ENCODE measurements at regions not wholly inside any gene's neighbourhood (a gene's known extent, or its start where the extent isn't known, plus 50 kb on each side); places are given as distances from the start of the nearest gene placed in this dataset.

DNA sequence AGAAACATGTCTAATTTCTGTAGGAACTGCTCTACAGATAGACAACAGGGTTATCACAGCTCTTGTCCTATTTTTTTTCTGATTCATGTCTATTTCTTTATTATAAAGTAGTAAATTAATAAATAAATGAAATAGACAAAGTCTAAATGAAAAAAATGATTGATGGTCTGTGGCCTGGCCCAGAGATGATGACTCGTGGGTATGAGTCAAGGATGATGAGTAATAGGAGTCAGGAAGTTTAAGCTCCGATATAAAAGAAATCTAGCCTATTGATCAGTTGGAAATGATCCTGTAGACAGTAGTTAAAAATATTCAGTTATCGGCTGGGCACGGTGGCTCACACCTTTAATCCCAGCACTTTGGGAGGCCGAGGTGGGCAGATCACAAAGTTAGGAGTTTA, 90.6 kb upstream of the RTL1 start:
- Histone ChIP-seq H2BK120ac (ENCODE audit: low read depth, low read length) (no peak overlapping the region), H2BK15ac (ENCODE audit: low read depth, low read length) (no peak overlapping the region), H3K4me1 (ENCODE audit: control insufficient read depth, insufficient read depth, low read length) (peaks cover 2% of the 10 kb centered on the region; the same call in 1 of the 2 replicates), H3K4me3 (ENCODE audit: insufficient read depth, low read depth, low read length) (no peak overlapping the region), H3K4ac (ENCODE audit: low read depth, low read length) (no peak overlapping the region), H3K27ac (ENCODE audit: insufficient read depth, low read length) (no peak overlapping the region), H4K5ac (ENCODE audit: low read depth, low read length) (no peak overlapping the region), H2AK5ac (ENCODE audit: low read depth, low read length) (no peak overlapping the region), H2AFZ (replicated peaks; ENCODE audit: low read length, poor library complexity) (no peak overlapping the region), H3K56ac (ENCODE audit: extremely low read depth, insufficient read depth, low read length) (no peak overlapping the region), H3K23ac (ENCODE audit: low read depth, low read length) (no peak overlapping the region), H3K9ac (ENCODE audit: low read depth, low read length) (no peak overlapping the region), H3K14ac (replicated peaks; ENCODE audit: low read depth, low read length) (0 out of 2 replicates have a peak overlapping the region, but pooled peaks have one; percentile 29), H3K79me1 (ENCODE audit: low read depth in 1 of 2, low read length in 2 of 2) (peaks cover 0 to 13% of the 10 kb centered on the region in 2 experiments; a peak in 2 of 4 replicates), H3K4me2 (ENCODE audit: low read depth, low read length) (no peak overlapping the region), H4K20me1 (ENCODE audit: insufficient read depth, low read length) (peaks cover 11% of the 10 kb centered on the region; the same call in 1 of the 2 replicates), H4K91ac (ENCODE audit: insufficient read depth, low read depth, low read length) (no peak overlapping the region), H2AK9ac (replicated peaks; ENCODE audit: low read depth, low read length, poor library complexity) (no peak overlapping the region), H2BK5ac (ENCODE audit: low read depth, low read length, poor library complexity, severe bottlenecking) (no peak overlapping the region), H3K9me3 (ENCODE audit: control insufficient read depth, insufficient read depth, low read length) (no peaks in the 10 kb centered on the region), H4K8ac (ENCODE audit: low read depth in 2 of 2, low read length in 2 of 2) (no peak overlapping the region), H3K27me3 (ENCODE audit: control insufficient read depth, insufficient read depth, low read length) (no peaks in the 10 kb centered on the region), H2BK20ac (ENCODE audit: low read depth, low read length) (no peak overlapping the region), H3K18ac (ENCODE audit: low read depth, low read length) (no peak overlapping the region), H3K9me1 (ENCODE audit: insufficient read depth, low read length) (0 out of 2 replicates have a peak, but pooled peaks cover 3% of the 10 kb centered on the region), H3K36me3 (ENCODE audit: control insufficient read depth, insufficient read depth, low read length) (peaks cover 11% of the 10 kb centered on the region)
- CTCF ChIA-PET = interaction anchor here (1.2 kb wide), 1 partner anchor 12 kb away, joined by 3 read pairs; no protein-coding TSS in a partner anchor
- TF ChIP-seq, protein P1, sequence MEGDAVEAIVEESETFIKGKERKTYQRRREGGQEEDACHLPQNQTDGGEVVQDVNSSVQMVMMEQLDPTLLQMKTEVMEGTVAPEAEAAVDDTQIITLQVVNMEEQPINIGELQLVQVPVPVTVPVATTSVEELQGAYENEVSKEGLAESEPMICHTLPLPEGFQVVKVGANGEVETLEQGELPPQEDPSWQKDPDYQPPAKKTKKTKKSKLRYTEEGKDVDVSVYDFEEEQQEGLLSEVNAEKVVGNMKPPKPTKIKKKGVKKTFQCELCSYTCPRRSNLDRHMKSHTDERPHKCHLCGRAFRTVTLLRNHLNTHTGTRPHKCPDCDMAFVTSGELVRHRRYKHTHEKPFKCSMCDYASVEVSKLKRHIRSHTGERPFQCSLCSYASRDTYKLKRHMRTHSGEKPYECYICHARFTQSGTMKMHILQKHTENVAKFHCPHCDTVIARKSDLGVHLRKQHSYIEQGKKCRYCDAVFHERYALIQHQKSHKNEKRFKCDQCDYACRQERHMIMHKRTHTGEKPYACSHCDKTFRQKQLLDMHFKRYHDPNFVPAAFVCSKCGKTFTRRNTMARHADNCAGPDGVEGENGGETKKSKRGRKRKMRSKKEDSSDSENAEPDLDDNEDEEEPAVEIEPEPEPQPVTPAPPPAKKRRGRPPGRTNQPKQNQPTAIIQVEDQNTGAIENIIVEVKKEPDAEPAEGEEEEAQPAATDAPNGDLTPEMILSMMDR (conservative IDR thresholded peaks at IDR 0.05; ENCODE audit: low read depth, low read length) = no peak
- peak; percentile 34; the same call in 1 of the 2 replicates for TF ChIP-seq FOS (IDR thresholded peaks at IDR 0.05; ENCODE audit: low read depth, low read length)
- dilution Hi-C loops (cut with HindIII; ENCODE audit: low sequenced_read_pairs, unreplicated experiment) (no loop called here), in situ Hi-C loops (cut with MboI; ENCODE audit: low sequenced_read_pairs) (no loop called here), intact Hi-C loops (cut with micrococcal nuclease) (no loop called here)
- POLR2A ChIA-PET (ENCODE audit: unreplicated experiment) = no interaction called here
- BruUV-seq (replicated peaks) = no TSS peak
- ATAC-seq (ENCODE audit: low read depth) (no peak), DNase-seq (peak; percentile 54)
- 68% methylated on average over 4 of the region's 5 CpGs; no CpG with 5 or more reads in 1 of the 2 experiments for WGBS, 2 experiments (ENCODE audit: extremely low coverage in 2 of 2, insufficient read length in 1 of 2)
